ENCODE measurements at regions not wholly inside any gene's neighbourhood (a gene's known extent, or its start where the extent isn't known, plus 50 kb on each side); places are given as distances from the start of the nearest gene placed in this dataset.

DNA sequence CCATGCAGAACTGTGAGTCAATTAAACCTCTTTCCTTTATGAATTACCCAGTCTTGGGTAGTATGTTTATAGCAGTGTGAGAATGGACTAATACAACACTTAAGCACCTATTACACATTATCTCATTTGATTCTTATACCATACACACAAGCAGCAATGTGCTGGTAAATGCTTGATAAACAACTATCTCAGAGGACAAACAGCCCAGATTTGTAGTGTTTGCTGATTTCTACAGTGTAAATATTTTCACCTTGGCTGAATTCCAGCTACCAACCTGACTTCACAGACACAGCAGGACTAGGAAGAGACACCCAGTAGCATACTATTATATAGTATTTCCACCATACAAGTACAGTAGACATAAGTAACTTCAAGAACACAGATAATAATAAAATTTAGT is 406.5 kb upstream of the CNKSR2 start:
- no peak for TF ChIP-seq CTCF (IDR thresholded peaks at IDR 0.05; ENCODE audit: control insufficient read depth, extremely low read depth, insufficient read depth)
- no peak overlapping the region for H3K4me3 ChIP-seq (ENCODE audit: low read depth, low read length)
- DNase-seq (ENCODE audit: low read depth), result peak; percentile 63

DNA sequence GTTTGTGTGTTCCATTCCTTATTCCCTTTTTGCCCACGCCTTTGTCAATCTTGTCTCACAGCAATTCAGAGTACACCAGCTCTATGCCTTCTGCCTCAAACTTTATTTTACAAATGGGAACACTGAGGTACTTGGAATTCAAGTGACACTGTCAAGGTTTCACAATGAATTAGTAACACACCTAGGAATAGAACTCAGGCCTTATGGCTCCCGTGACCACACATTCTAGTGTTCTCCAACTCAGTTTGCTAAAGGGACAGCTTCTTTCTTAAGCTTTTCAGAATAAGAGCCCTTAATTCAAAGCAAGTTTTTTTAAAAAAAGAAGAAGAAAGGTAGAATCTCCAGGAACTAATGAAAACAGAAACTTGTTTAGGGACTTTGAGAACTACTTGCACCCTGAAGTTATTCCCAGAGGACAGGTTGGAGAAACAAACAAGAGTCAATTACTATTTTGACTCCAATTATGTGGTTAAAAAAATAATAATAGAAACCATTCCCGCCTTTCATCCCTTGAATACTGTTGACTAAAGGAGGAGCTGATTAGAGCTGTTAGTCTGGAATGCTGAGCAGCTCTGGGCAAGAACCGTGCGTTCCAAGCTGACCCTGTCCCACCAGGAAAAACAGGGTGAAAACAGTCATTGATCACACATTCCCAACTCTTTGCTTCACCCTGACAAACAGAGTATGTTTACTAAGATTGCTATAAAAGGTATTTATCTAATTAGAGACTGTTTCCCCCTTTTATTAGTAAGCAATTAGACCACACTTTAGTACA is 408.8 kb upstream of the CNKSR2 start:
- no peak for DNase-seq (ENCODE audit: low read depth)

GRCh38 chrX:20954014-20954413 is 420.2 kb upstream of the CNKSR2 start:
- DNase-seq (ENCODE audit: low read depth), result no peak
- no peak overlapping the region for H3K4me3 ChIP-seq (ENCODE audit: low read depth, low read length)
- no peak for TF ChIP-seq CTCF (IDR thresholded peaks at IDR 0.05; ENCODE audit: control insufficient read depth, extremely low read depth, insufficient read depth)

More for the DNA sequence above, 408.8 kb upstream of the CNKSR2 start:
- no peak overlapping the region for H3K4me3 ChIP-seq (ENCODE audit: low read depth, low read length)
- TF ChIP-seq CTCF (IDR thresholded peaks at IDR 0.05; ENCODE audit: control insufficient read depth, extremely low read depth, insufficient read depth), result no peak

GRCh38 chrX:20952180-20952579 is 422.0 kb upstream of the CNKSR2 start:
- no peak for DNase-seq (ENCODE audit: low read depth)
- H3K4me3 ChIP-seq (ENCODE audit: low read depth, low read length), result no peak overlapping the region
- no peak for TF ChIP-seq CTCF (IDR thresholded peaks at IDR 0.05; ENCODE audit: control insufficient read depth, extremely low read depth, insufficient read depth)

GRCh38 chrX:20951016-20951810 is 423.0 kb upstream of the CNKSR2 start:
- DNase-seq (ENCODE audit: low read depth), result no peak
- H3K4me3 ChIP-seq (ENCODE audit: low read depth, low read length), result no peak overlapping the region
- no peak for TF ChIP-seq CTCF (IDR thresholded peaks at IDR 0.05; ENCODE audit: control insufficient read depth, extremely low read depth, insufficient read depth)

- no peak for TF ChIP-seq CTCF (IDR thresholded peaks at IDR 0.05; ENCODE audit: control insufficient read depth, extremely low read depth, insufficient read depth)
- no peak overlapping the region for H3K4me3 ChIP-seq (ENCODE audit: low read depth, low read length)
- DNase-seq (ENCODE audit: low read depth), result no peak
These were observed 426.8 kb upstream of the CNKSR2 start for GRCh38 chrX:20947411-20947912.
